ENCODE measurements at regions not wholly inside any gene's neighbourhood (a gene's known extent, or its start where the extent isn't known, plus 50 kb on each side); places are given as distances from the start of the nearest gene placed in this dataset.
"Not testable (repeated sequence)": the region's sequence is repeated elsewhere in the genome, so short reads cannot be mapped to it uniquely, and the experiment has no call there.

DNA sequence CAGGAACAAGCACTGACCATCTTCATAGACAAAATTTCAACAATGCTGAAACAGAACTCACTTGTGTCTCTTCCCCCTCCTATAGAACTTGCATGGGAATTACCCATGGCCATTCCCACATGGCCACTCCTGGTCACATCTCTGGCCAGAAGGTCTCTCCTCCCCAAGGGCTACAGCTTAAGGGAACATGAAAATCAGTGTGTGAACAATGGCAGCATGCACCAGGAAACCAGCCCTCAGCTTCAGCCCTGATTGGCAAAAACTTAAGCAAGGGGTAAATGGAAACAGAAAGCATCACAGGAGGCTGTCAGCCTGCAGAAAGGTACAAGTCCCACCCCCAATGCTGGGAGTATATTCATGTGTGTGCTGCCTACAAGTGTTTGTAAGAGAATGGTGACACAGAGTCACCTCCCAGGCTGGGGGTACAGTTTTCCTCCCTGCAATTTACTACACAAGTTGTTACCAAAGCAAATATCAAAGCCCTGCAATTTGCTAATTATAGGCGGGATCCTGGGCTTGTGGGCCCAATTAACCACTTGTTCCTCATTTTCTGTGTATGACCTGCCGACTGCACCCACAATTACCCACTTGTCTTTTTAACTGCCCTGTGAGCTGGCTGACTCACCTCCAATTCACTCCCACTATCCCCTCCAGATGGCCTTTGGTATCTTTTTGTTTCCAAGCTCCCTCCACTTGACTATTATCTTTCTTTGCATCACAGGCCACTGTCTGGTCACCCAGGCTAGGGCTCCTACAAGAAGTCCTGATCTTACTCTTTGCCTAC is 84.4 kb upstream of the HES1 start:
- peak; percentile 34 for DNase-seq

DNA sequence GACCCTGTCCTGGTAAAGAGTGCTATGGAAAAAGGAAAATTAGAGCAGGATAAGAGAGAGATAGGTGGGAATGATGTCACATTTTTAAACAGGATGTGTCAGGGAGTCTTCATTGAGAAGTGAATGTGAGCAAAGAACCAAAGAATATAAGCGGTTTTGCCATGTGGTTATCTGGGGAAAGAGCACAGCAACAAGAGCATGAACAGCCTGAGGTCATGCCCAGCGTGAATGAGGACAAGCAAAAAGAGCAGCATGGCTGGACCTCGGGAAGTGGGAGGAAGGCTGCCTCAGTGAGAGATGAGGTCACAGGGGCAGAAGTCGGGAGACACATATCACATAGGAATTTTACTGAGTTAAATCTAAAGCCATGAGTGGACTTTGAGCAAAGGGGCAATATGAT is 82.8 kb upstream of the HES1 start:
- no peak for DNase-seq

DNA sequence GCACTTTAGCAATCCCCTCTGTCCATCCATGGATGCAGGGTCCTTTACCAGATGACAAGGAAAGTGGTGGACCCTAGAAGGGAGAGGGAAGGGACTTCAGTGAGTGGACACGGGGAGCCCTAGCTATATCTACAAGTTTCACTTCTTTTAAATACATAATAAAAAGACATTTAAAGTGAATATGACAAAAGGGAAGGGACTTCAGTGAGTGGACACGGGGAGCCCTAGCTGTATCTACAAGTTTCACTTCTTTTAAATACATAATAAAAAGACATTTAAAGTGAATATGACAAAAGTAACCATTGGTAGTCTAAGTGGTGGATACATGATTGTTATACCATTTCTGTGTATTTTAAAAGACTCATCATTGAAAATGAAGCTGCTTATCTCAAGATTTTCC is 81.9 kb upstream of the HES1 start:
- no peak for DNase-seq

DNA sequence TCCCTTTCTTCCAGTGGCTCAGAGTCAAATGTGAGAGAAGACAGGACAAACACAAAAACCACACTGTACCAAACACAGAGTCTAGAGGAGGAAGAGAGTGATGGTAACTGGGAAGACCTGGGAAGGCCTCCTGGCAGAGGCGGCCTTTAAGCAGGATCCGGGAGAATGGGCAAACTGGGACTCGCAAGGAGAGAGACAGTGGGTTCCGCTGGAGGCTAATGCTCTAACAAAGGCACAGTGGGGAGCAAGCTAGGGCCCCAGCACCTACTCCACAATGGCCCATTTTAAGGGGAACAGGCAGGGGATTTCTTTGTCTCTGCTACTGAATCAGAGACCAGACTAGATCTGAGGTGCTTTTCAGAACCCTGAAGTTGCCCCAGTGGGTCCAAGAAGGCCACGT is 81.4 kb upstream of the HES1 start:
- DNase-seq = no peak

DNA sequence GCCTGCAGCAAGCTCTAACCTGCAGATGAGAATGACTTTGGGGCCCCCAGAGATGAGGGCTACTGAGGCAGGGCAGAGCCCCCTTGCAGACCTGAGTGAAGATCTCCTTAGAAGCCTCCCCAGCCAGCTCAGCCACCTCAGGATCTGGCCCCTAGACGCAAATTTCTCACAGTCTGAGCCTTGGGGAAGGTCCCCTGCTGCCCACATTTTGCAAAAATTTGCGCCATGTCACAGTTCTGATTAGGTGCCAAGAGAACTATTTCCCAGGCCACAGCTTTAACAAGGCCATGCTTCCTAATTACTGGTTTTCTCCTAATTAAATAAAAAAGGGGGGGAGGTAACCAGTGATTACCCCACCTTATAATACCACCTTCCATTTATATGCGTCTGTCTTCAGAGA is 81.0 kb upstream of the HES1 start:
- DNase-seq = no peak

DNA sequence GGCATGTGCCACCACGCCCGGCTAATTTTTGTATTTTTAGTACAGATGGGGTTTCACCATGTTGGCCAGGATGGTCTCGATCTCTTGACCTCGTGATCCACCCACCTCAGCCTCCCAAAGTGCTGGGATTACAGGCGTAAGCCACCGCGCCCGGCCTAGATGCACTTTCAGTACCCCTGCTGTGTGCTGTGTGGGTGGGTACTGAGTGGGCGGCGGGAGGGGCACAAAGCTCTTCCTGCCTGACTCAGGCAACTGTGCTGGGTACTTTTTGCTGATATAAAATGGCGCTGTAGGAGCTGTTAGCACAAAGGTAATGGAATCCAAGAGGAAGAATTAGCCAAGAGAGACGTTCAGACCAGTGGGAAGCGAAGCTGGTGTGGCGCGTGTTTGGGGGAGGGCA is 79.6 kb upstream of the HES1 start:
- DNase-seq = not testable (repeated sequence)

DNA sequence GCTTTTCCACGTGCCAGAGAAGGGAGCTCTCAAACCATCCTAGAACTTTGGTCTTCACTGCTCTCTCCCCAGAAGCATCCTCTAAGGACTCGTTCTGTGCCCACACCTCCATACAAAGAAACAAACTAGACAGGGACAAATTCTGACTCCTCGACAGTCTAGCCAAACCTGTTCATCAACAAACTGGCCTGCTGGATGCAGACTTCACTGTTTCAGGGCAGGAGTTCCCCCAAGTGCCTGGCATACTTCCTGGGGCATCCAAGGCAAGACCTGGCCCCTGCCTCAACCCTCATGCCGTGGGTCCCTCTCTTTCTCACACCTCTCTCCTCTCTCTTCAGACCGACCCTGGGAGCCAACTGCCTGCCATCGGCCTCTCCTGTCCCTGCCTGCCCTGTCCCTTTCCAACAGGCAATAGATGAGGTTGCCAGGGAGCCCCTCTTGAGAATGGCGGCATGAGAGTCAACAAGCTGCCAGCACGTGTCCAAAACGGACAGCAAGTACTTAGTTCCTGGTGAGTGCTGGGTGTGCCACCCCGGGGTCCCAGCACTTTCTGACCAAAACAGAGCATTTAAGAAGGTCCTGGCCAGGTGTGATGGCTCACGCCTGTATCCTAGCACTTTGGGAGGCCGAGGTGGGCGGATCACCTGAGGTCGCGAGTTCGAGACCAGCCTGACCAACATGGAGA is 79.1 kb upstream of the HES1 start:
- no peak for DNase-seq

DNA sequence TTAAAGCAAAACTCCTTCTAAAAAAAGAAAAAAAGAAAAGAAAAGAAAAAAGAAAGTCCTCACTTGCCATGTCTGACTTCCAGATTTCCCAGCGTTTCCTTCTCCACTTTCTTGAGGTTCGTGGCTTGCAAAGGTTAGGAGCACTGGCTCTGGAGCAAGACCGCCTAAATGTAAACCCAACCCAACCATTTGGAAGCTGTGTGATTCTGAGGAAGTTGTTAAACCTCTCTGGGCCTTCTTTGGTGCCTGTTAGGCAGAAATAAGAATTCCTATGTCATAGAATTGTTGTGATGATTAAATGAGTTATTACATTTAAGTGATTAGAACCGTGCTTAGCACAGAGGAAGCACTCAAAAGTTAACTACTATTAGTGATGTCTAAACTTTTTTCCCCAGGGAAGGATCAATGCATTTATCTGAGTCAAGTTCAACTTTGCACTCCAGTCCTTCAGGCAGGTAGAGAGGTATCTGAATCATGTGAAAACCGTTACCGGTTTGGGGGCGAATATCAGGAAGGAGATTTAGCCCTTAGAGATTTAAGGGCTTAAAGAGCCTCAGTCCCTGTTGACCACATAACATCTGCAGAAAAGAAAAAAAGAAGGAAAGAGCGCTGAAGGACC is 78.3 kb upstream of the HES1 start:
- no peak for DNase-seq

DNA sequence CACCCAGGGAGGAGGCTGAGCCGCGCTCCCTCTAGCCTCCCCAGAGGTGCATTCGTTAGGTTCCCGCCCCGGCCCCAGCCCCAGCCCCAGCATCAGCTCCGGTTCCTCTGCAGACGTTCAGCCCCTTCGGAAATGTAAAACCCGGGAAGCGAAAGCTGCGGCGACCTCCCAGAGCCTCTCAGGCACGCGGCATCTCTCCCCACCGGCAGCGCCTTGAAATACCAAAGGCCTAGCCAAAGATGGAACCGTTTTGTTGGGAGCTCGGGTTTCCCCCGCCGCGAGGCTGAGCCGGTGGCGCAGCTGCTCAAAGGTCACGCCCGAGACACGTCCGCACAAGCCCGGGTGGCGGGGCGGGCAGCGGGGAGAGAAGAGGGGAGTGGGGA is 77.8 kb upstream of the HES1 start:
- peak; percentile 66 for DNase-seq

DNA sequence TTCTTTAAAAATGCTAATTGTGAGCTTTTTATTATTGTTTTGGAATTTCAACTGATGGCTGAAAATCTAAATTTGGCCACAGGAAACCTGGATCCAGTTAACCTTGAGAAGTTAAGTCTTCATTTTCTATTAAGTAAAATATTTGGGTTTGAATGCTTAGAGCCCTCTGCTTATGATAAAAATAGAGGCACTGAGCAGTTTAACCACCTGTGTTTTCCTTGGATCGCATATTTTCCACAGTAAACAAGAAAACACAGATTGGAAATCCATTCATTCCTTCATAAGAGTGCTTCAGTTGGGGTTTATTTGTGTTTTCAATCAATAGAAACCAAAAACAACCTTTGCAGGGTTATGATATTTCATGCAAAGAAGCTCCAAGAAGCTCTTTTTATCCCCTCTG is 77.2 kb upstream of the HES1 start:
- DNase-seq = no peak

DNA sequence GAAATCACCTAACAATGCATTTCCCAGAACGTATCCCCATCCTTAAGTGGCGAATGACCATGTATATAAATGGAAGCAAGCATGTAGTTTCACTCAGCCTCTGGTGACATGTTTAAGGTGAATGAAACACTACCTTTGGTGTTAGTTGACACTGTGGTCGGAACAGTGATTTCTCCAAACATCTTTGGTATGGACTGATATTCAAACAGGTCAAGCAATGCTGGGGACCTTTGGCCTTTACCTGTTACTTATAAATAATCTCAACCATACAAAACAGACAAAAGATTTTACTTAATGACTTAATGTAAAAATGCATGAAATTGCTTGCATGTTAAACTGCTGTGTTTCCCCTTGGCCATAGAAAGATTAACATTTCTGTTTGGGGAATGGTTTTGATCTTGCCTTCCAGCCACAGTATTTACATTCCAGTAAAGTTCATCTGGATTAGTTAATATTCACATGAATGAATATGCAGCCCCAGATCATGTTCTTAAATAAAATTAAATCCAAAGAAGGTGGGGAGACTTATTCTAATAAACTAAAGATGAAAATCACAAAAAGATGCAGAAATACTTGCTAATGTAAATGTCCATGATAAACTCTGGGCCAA is 74.4 kb upstream of the HES1 start:
- DNase-seq = no peak

DNA sequence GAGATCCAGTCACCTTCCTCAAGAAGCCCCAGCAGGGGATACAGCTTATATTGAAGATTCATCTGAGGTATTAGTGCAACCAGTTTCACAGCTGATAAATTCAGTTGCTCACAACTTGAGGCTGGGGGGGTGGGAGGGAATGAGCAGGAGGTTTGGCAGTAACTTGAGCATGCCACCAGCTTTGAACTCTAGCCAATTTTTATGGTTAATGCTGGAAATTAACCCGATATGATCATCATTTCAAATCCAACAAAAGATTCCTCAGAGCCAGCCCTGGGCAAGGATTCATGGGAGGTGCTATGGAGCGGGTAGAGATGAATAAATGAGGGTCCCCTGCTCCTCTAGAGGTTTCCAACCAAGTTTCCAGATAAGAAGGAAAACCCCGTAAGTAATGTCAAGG is 73.1 kb upstream of the HES1 start:
- no peak for DNase-seq

DNA sequence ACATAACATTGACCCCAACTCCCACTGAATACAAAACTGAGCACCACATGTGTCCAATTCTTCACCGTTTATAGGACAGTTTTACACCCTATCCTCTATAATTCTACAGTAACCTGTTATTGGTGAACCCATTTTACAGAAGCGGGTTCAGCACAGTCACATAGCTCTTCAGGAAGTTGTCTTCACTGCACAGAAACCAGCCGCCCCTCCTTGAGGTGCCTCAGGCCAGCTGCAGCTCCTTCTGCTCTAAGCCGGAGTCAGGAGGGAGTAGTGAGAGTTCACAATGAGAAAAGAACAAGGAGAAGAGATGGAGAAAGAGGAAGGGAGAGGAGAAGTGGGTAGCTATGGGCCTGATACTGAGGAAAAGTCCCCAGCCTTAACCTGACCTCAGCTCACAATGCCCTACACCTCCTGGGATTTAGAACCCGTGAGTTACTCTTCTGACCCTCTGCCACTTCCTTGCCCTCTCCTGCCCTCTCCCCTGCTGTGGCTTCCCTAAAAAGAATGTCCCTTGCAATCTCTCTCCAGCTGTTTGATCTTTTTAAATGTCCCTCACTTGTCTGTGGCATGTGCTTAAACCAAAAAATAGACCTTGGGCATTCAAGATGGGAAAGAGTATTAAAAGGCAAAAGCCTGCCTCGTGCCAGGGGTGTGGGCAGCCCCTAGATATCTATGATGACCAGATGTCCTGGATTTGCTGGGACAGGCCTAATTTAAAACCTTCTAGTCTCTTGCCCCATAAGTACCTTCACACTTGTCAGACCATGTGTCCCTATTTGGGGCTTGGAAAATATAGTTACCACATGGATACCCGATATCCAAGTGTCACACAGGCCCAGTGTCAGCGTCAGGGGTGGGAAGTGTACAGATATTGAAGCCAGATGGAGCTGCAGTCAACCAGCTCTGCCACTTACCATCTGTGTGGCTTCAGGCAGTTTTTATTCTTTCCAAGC is 71.3 kb upstream of the HES1 start:
- DNase-seq = no peak

DNA sequence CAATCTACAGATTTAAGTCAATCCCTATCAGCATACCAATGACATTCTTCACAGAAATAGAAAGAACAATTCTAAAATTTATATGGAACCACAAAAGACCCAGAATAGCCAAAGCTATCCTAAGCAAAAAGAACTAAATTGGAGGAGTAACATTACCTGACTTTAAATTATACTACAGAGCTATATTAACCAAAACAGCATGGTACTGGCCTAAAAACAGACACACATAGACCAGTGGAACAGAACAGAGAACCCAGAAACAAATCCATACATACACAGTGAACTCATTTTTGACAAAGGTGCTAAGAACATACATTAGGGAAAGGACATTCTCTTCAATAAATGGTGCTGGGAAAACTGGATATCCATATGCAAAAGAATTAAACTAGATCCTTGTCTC is 68.6 kb upstream of the HES1 start:
- DNase-seq = not testable (repeated sequence)

DNA sequence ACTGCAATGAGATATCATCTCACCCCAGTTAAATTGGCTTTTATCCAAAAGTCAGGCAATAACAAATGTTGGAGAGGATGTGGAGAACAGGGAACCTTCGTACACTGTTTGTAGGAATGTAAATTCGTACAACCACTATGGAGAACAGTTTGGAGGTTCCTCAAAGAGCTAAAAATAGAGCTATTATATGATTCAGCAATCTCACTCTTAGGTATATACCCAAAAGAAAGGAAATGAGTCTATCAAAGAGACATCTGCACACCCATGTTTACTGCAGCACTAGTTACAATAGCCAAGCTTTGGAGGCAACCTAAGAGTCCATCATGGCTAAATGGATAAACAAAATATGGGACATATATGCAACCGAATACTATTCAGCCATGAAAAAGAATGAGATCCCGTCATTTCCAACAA is 68.0 kb upstream of the HES1 start:
- no peak for DNase-seq

DNA sequence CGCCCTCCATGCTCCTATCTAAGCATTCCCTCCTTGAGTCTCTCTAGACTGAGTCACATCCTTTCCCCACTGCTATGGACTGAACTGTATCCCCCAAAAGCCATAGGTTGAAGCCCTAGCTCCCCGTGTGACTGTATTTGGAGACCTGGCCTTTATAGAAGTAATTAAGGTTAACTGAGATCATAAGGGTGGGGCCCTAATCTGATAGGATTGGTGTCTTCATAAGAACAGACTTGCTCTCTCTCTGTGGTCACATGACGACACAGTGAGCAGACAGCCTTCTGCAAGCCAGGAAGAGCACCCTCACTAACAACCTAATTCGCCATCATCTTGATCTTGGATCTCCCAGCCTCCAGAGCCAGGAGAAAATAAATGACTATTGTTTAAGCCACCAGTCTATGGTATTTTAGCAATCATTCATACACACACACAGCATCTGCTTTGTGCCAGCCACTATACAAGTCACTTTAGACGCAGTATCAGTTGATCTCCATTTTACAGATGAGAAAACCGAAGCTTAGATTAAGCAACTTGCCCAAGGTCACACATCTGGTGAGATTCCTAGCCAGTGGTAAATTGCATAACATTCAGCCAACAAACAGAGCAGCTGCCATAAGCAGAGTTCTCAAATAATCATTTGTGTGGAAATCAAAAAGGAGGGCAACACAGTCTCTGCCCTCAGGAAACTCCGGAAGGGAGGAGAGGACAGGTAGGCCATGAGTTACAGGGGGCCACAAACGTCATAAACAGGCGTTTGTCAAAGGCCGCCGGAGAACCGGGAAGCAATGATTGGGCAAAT is 66.3 kb upstream of the HES1 start:
- DNase-seq = no peak

DNA sequence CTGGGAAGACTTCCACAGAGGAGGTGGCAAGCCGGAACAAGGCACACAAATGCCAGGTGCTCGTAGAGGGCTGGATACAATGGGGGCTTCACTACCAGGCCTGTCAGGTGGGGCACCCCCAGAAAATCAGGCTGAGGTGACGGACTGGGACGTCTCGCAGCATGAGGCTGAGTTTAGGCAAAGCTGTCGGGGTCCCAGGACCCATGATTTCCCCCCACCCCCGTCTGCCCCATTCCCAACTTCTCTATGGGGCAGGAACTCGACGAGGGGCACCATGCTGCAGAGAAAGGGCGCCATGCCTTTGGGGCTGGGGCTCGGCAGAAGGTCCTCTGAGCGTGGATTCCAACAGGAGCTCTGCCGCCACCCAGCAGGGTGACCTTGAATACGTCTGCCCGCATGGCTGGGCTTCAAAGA is 65.7 kb upstream of the HES1 start:
- DNase-seq = no peak

DNA sequence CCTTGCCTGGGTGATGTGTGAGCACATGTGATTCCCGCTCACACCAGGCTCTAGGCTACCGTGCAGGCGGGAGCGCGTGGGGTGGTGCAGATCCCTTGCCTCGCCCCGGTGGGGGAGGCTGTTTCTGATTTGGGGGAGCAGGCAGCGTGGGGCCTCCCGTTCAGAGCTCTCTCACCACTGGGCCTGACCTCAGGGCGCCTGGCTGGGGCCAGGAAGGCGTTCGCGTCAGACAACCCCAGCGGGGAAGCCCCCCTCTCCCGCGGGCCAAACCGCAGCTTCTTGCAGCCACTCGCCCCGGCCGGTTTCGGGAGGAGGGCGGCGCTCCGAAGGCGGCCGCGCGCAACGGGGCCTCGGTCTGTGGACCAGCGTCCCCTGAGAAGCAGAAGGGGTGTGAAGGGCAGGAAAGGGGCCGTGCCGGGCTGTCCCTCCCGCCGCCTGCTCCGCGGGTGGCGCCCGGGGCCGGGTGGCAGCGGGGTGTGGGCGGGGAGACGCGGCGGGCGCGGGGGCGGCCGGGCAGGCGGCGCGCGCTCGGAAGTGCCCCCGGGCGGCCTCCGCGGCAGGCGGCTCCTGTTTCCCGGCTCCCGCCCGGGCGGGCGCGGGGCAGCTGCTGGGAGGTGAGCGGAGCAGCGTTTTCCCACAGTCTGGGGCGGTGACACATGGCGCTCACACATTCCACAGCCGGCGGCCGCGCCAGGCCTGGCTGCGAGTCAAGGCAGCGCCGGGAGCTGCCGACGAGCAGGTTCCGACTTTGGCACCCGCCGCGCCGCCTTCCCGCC is 65.1 kb upstream of the HES1 start:
- DNase-seq = peak; percentile 75

DNA sequence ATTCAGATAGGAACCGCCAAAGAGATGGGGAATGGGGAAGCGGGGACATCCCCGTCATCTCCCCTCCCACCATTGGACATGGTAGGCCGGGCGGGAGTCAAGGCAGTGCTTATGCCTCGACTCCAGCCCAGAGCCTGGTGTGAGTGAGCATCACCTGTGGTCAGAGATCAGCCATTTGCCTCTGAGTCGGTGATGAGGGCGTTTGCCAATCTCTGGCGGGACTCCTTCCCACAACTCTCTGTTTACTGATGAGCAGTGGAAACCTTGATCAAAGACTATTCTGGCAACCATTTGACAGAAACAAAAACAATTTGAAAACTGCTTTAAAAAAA is 63.9 kb upstream of the HES1 start:
- DNase-seq = no peak

DNA sequence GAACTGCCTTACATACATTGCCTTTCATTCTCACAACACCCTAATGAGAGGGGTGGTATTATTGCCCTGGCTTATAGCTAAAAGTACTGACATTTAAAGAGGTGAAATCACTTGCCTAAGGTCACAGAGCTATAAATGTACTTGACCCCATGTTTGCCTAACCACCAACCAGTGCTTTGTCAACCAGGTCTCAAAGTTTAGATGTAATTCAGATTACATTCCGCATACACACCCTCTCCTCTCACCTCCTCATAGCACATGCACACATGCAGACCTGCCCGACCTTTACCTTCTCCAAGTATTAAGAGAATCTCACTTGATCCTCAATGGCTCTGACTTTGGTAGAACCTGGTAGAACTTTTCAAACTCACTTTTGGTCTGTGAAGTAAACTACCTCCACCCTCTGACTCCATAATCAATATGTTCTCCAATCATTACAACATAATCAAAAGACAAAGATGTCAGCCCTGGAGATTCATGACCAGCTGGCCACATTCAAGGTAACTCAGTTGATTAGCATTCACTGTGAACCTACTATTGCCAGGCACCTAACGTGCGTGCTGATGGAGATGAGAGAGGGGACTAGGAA is 63.2 kb upstream of the HES1 start:
- no peak for DNase-seq

DNA sequence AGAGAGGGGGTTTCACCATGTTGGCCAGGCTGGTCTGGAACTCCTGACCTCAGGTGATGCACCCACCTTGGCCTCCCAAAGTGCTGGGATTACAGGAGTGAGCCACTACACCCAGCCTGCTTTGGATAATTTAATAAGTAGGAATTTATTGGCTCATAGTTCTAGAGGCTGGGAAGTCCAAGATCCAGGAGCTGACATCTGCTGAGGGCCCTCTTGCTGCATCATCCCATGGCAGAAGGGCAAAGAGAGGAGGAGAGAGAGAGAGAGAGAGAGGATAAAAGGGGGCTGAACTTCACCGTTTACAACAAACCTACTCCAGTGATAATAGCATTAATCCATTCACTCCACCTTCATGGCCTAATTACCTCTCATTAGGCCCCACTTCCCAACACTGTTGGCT is 62.0 kb upstream of the HES1 start:
- no peak for DNase-seq
